GM12873 (cell line): ENCODE measurements at regions not wholly inside any gene's neighbourhood (a gene's known extent, or its start where the extent isn't known, plus 50 kb on each side); places are given as distances from the start of the nearest gene placed in this dataset.

Source experiments
- CTCF ChIP-seq: IDR thresholded peaks from 2 replicates; pipeline ENCODE4 v1.5.1; 2012; ENCODE audit warnings: low read depth, mild to moderate bottlenecking, moderate library complexity, low read length, control low read depth; ENCODE audit not compliant: insufficient read depth; ENCODE audit errors: missing control alignments

GRCh38 chr5:173450188-173450587 is 122.0 kb upstream of the STC2 start:
- no peak for TF ChIP-seq CTCF

GRCh38 chr5:173448856-173449255 is 120.6 kb upstream of the STC2 start:
- TF ChIP-seq CTCF: no peak

- TF ChIP-seq CTCF: no peak
Observed at GRCh38 chr5:173443971-173444370, 115.8 kb upstream of the STC2 start.

GRCh38 chr5:173441053-173441628 is 112.9 kb upstream of the STC2 start:
- TF ChIP-seq CTCF: no peak

GRCh38 chr5:173438951-173439350 is 110.7 kb upstream of the STC2 start:
- TF ChIP-seq CTCF: no peak

GRCh38 chr5:173435447-173435846 is 107.2 kb upstream of the STC2 start:
- no peak for TF ChIP-seq CTCF

- TF ChIP-seq CTCF: no peak
Observed at GRCh38 chr5:173434270-173434669, 106.1 kb upstream of the STC2 start.
